ENCODE measurements at regions not wholly inside any gene's neighbourhood (a gene's known extent, or its start where the extent isn't known, plus 50 kb on each side); places are given as distances from the start of the nearest gene placed in this dataset.

GRCh38 chr5:33224285-33224961 is 216.3 kb upstream of the TARS1 start:
- no peak for TF ChIP-seq EP300 (IDR thresholded peaks at IDR 0.05; ENCODE audit: borderline replicate concordance)
- no peak for TF ChIP-seq EGR1 (IDR thresholded peaks at IDR 0.05)
- no peak for TF ChIP-seq TCF12 (IDR thresholded peaks at IDR 0.05; ENCODE audit: low read depth)
- no peak for TF ChIP-seq CEBPB (IDR thresholded peaks at IDR 0.05)
- TF ChIP-seq MAX (IDR thresholded peaks at IDR 0.05) = no peak
- TF ChIP-seq NFIC (IDR thresholded peaks at IDR 0.05) = no peak
- no peak for TF ChIP-seq USF1 (IDR thresholded peaks at IDR 0.05)
- TF ChIP-seq RAD21 (IDR thresholded peaks at IDR 0.05; ENCODE audit: low read depth) = no peak
- TF ChIP-seq CREB1 (IDR thresholded peaks at IDR 0.05; ENCODE audit: low read depth) = no peak
- no peak for TF ChIP-seq TAF1 (IDR thresholded peaks at IDR 0.05; ENCODE audit: low read depth)
- TF ChIP-seq TEAD4 (IDR thresholded peaks at IDR 0.05) = no peak
- TF ChIP-seq YY1 (IDR thresholded peaks at IDR 0.05; ENCODE audit: low read depth) = no peak
- TF ChIP-seq REST (IDR thresholded peaks at IDR 0.05; ENCODE audit: low read depth) = no peak
